Activated CD4-positive, alpha-beta T cell treated with anti-CD3 and anti-CD28 coated beads, Interleukin-2, amount 50 U/mL, for 16 hours (primary cell): ENCODE measurements at regions not wholly inside any gene's neighbourhood (a gene's known extent, or its start where the extent isn't known, plus 50 kb on each side); places are given as distances from the start of the nearest gene placed in this dataset.

Experiments
- DNase-seq: peaks from one replicate; pipeline ENCODE4 v3.0.0-alpha.2; 2020

DNA sequence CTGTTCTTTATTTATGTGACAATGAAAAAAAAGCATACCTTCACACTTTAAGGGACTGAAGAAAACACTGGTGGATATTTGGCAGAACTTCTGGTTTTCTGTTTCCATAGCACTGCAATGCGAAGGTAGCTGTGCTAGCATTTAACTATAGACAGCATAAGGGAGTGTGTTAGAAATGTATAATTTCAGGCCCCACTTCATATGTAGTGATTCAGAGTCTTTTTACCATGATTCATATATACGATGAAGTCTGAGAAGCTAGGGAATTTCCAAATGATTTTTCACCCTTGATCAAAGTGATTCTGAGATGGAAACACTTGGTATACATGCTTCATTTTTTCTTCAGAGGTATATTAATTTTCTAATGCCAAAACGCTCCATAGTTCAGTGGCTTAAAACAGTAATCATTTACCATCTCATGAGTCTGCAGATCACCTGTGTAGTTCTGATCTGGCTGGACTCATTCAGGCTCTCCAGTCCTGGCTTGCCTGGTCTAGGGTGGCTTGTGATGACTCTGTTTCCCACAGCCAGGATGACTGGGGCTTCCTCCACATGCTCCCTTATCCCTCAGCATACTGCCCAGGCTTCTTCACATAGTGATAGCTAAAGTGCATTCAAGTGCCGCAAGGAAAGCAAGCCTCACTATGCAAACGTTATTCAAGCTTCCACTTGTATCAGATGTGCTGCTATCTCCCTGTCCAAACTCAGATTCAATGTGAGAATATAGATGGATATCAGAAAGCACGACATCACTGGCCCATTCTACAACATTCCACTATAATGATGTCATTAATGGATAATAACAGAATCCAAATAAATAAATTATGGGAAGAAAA is 790.1 kb downstream of the TECRL start:
- no peak for DNase-seq

- DNase-seq: no peak
Measured at GRCh38 chr4:63607169-63607872, 801.9 kb downstream of the TECRL start.

GRCh38 chr4:63589796-63590195 is 819.5 kb downstream of the TECRL start:
- DNase-seq: no peak

- DNase-seq: no peak
Measured at GRCh38 chr4:63583561-63583960, 825.7 kb downstream of the TECRL start.

GRCh38 chr4:63583007-63583406 is 826.2 kb downstream of the TECRL start:
- DNase-seq: no peak

- no peak for DNase-seq
Measured at GRCh38 chr4:63580796-63581475, 828.3 kb downstream of the TECRL start.

DNA sequence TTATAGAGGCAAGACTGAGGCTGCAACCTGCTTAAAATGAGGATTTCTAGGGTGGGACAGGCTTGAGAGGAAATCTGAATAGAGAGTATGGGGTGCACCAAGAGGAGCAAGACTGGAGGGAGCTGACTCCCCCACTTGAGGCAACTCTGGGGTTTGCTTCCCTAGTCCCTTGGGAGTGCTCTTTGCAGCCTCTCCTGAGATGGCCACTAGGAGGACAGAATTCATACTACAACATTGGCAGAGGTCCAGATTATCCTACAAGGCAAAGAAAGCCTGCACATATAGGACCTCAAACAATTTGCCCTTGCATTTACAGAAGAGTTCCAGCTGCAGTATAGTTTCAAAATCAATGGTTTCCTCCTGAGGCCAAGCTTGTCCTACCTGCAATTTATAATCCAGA is 830.9 kb downstream of the TECRL start:
- no peak for DNase-seq

- DNase-seq: no peak
Measured at GRCh38 chr4:63566658-63567057, 842.6 kb downstream of the TECRL start.

GRCh38 chr4:63563288-63564014 is 845.8 kb downstream of the TECRL start:
- DNase-seq: no peak

GRCh38 chr4:63558709-63559108 is 850.5 kb downstream of the TECRL start:
- no peak for DNase-seq

DNA sequence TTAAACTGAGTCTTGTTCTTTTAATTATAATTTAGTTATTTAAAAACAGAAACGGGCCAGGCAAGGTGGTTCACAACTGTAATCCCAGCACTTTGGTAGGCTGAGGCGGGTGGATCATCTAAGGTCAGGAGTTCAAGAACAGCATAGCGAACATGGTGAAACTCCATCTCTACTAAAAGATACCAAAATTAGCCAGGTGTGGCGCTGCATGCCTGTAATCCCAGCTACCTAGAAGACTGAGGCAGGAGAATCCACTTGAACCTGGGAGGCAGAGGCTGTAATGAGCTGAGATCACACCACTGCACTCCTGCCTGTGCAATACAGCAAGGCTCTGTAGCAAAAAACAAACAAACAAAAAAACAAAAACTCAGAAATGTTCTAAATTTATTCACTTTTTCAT is 852.9 kb downstream of the TECRL start:
- no peak for DNase-seq

- no peak for DNase-seq
Measured at GRCh38 chr4:63553123-63553522, 856.1 kb downstream of the TECRL start.

- DNase-seq: no peak
Measured at GRCh38 chr4:63541828-63542227, 867.4 kb downstream of the TECRL start.

DNA sequence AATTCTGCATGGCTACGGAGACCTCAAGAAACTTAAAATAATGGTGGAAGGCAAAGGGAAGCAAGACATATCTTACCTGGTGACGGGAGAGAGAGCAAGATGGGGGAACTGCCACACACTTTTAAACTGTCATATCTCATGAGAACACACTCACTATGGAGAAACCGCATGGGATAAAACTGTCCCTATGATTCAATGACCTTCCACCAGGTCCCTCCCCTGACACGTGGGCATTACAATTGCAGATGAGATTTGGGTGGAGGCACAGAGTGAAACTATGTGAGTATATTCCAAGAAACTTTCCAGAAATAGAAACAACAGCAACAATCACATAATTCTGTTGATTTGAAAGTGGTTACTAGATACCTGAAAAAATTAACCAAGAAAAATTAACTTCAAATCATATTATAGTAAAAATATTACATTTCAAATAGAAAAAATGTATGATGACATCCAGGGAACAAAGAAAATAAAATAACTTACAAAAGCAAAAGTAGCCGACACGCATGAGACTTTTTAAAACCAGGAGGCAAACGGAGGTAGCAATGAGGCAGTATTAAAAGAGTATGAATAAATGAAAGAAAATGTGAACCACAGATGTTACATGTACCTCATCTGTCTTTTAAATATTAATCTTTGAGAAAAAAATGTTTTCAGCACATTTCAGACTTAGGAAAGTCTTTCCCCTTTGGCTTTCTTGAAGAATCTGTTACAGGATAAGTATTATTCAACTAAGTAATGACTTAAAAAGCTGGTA is 879.5 kb downstream of the TECRL start:
- DNase-seq: no peak

- no peak for DNase-seq
Measured at GRCh38 chr4:63528256-63528991, 880.8 kb downstream of the TECRL start.

DNA sequence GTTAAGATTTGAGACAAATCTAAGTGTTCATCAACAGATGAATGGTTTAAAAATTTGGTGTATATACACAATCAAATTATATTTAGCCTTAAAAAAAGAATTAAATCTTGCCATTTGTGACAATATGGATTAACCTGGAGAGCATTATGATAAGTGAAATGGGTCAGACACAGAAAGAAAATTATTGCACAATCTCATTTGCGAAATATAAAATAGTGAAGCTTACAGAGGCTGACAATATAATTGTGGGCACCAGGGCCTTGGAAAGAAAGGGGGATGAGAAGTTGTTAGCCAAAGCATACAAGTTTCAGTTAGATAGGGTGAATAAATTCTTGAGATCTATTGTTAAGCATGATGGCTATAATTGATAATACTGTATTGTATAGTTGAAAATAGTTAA is 883.0 kb downstream of the TECRL start:
- DNase-seq: no peak

GRCh38 chr4:63524764-63525163 is 884.5 kb downstream of the TECRL start:
- no peak for DNase-seq

DNA sequence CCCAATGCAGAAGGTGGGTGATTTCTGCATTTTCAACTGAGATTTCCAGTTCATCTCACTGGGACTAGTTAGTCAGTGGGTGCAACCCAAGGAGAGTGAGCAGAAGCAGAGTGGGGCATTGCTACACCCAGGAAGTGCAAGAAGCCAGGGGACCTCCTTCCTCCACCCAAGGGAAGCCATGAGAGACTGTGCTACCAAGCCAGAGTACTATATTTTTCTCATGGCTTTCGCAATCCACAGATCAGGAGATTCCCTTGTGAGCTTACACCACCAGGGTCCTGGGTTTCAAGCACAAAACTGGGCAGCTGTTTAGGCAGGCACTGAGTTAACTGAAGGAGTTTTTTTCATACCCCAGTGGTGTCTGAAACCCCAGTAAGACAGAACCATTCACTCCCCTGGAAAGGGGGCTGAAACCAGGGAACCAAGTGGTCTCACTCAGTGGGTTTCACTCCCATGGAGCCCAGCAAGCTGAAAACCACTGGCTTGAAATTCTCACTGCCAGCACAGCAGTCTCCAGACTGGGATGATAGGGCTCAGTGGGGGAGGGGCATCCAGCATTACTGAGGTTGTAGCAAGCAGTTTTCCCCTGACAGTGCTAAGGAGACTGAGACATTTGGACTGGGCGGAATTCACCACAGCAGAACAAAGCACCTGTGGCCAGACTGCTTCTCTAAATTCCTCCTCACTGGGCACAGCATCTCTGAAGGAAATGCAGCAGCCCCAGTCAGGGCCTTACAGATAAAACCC is 903.4 kb downstream of the TECRL start:
- DNase-seq: no peak

GRCh38 chr4:63493265-63493664 is 916.0 kb downstream of the TECRL start:
- no peak for DNase-seq

DNA sequence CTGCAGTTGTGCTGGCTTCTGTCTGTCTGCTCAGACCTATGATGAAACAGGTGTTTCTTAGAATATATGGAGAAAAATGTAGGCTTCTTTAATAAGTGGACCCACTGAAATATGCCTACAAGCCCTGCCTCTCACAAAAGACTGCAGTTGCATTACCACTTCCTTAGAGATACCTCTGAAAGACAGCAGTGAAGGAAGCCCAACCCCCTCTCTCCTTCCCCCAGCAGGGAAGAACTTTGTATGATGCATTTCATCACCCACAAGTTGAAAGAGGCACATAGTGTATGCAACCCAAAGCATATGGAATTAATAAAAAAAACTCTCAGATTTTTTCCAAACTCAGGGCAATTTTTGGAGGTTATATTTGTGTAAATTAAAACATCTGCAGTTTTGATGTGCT is 916.7 kb downstream of the TECRL start:
- DNase-seq: no peak

DNA sequence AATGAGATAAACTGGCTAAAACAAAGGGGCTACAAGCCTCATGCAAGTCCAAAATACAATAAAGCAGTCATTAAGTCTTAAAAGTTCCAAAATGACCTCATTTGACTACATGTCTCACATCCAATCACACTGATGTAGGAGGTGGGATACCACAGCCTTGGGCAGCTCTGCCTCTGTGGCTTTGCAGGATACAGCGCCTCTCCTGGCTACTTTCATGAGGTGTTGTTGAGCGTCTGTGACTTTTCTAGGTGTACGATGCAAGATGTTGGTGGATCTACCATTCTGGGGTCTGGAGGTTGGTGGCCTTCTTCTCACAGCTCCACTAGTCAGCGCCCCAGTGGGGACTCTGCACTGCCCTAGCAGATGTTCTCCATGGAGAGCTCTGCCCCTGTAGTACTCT is 944.9 kb downstream of the TECRL start:
- DNase-seq: no peak
